Stimulated activated CD4-positive, alpha-beta T cell treated with anti-CD3 and anti-CD28 coated beads, Interleukin-1b, Interleukin-23, amount 100 ng/mL, for 1 hour (primary cell): ENCODE measurements at regions not wholly inside any gene's neighbourhood (a gene's known extent, or its start where the extent isn't known, plus 50 kb on each side); places are given as distances from the start of the nearest gene placed in this dataset.
"Not testable (repeated sequence)": the region's sequence is repeated elsewhere in the genome, so short reads cannot be mapped to it uniquely, and the experiment has no call there.

Experiments used
- DNase-seq, 2 donors: peaks; one replicate each; pipeline ENCODE4 v3.0.0-alpha.2; 2020; ENCODE audit warnings: low read depth in 2 of 2

DNA sequence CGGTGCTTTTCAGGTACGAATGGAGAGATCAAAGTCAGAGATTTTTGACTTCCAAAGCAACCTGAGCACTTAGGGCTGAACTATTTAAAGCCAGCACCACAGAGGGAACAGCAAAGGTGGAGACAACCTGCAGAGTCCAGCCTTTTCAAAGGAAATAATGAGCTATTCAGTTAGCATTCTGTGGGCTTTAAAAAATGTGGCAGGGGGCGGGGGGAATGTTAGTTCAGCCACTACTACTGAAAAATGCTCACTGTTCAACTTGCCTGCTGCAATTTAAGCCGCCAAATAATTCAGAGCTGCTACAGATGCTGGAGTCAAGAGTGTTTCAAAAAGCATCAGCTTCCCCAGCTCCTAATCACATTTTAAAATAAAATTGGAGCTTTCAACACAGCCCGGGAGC is 473.3 kb upstream of the PLXNA2 start:
- DNase-seq: no peak

DNA sequence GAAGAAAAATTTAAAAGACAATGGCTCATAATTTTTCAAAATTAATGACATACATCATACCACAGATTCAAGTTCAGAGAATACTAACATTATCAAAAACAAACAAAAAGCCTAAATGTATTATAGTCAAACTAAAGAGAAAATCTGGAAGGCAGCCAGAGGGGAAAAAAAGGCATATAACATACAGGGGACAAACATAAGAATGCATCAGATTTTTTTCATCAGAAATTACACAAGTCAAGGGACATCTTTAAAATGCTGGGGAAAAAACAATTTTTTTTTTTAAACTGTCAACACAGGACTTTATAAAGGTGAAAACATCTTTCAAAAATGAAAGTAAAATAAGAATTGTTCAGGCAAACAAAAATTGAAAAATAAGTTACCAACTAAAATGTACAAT is 478.4 kb upstream of the PLXNA2 start:
- DNase-seq: no peak

GRCh38 chr1:208724079-208724478 is 479.9 kb upstream of the PLXNA2 start:
- no peak for DNase-seq

DNA sequence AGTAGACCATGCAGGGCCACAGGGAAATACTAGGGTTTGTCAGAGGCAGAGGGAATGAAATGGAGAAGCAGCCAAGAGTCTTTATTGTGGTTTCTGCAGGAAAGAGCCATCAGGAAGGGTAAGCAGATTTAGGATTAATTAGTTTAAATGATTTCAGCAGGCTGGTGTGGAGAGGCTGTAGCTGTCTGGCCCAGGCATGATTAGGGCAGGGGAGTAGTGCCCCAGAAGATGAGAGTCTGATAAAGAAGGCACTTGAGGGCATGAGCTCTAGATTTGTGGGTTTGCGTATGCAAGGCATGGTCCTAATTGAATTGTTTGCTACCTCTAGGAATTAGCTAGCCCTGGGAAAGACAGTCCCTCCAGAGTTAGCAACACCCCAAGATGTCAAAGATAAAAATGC is 484.6 kb upstream of the PLXNA2 start:
- no peak for DNase-seq

DNA sequence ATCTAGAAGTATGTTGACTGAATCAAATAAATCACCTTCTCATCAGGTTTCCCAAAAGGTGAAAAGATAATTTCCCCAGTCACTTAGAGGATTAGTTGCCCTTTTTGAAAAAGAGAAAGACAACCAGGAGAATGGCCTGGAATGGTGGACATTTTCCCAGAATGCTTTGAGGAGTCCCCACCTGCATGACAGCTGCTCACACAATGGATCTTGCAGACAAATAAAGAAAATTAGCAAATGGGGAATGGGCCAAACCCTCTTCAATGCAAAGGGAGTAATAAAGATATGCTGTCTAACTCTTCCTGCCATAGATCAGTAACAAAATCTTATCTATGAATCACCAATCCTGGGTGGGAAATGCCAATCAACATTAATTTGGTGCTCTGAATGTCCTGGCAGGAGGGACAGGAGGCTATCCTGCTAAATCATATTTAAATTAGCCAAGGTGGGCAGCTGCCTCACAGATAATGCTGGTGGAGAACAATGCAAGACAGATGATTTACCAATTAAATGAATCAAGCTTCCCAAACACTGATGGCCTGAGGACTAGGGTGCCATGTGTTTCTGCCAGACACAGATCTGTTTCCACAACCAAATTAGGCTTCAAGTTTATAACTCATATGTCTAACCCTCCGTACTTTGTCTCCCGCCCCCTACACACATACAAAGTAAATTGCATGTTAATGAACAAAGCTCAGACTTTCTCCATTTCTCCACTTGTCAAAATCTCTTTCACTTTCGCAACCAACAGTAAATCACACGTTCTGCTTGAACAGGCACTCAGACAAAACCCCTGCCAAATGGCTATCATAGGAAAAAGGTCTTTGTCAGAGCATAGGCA is 488.0 kb upstream of the PLXNA2 start:
- no peak for DNase-seq

DNA sequence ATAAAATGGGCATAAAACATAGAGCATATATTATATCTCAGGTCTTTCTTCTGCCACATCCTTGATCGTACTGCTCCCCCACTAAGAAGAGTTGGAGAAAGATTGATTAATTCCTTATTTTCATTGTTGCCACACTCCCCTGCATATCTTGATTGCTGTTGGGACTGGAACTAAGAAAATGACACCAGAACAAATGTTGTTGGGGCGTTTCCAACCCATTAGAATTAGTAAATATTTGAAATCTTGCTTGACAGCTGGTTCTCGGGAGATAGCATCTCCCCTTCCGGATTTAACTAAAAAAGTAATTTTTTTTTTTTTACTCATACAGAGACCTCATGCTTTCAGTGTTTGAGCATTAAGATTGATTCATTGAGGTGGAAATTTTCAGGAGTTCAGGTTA is 493.0 kb upstream of the PLXNA2 start:
- DNase-seq: no peak

GRCh38 chr1:208737922-208738321 is 493.7 kb upstream of the PLXNA2 start:
- no peak for DNase-seq

DNA sequence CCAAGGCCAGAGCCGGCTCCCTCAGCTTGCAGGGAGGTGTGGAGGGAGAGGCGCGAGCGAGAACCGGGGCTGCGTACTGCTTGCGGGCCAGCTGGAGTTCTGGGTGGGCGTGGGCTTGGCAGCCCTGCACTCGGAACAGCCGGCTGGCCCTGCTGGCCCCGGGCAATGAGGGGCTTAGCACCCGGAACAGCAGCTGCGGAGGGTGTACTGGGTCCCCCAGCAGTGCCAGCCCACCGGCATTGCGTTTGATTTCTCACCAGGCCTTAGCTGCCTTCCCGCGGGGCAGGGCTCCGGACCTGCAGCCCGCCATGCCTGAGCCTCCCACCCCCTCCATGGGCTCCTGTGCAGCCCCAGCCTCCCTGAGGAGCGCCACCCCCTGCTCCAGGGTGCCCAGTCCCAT is 495.5 kb upstream of the PLXNA2 start:
- DNase-seq: not testable (repeated sequence)

- DNase-seq: no peak
Measured at GRCh38 chr1:208741296-208741695, 497.1 kb upstream of the PLXNA2 start.

DNA sequence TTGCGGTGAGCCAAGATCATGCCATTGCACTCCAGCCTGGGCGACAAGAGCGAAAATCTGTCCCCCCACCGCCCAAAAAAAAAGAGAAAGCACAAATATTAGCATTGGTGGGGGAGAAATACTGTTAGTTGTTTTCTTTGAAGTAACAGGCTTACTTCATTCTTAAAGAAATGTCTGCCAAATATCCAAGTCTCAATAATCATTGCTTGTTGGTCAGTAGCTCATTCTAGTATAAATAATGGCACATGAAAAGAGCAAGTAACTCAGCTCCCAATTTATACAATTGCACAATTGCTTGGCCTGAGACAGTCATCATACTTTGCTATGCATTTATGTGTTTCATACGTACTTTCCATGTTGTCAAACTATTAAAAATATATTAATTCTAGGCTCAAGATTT is 499.2 kb upstream of the PLXNA2 start:
- no peak for DNase-seq

DNA sequence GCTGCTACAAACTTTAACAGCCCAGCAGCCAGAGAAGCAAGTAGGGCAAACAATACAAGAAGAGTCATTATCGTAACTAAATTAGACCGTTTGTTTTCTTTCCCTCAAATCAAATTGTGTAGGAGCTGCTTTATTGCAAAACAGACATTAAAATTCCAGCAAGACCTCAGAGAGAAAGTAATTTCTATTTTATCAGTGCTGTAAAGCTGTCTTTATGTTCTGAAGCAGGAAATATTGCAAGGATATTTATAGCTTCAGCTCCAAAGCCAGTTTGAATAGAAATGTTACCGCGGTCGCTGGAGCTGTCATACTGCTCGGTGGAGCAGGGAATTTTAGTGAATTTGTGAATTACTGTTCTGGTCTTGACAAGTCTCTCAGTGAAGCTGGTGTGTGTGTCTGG is 503.8 kb upstream of the PLXNA2 start:
- DNase-seq: no peak

- DNase-seq: no peak
Measured at GRCh38 chr1:208748387-208749165, 504.4 kb upstream of the PLXNA2 start.

DNA sequence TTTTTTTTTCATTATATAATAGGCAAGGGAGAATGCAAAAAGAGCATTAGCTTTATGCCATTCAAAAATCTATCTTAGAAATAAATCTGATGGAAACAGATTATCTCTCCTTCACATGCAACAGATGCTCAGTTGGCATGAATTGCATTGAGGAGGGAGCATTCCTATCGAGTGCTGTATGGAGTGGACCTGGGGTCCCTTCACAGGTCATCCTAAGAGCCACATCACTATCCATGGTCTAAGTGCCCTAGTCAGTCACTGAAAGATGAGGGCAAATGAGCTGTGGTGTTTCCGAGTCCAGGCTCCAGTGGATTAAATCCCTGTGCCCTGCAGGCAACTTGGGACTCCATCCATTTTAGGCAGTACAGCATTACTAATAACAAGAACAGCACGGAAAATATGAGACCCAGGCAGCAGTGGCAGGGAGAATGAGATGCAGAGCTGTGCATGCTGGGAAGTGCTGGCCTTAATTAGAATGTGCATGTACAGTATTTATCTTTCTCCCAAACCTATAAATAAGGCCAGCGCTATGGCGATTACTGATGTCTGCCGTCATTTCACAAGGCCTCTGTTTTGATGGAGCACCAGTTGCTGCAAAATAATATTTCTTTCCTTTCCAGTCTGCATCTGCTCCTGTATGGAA is 512.3 kb upstream of the PLXNA2 start:
- DNase-seq: no peak

DNA sequence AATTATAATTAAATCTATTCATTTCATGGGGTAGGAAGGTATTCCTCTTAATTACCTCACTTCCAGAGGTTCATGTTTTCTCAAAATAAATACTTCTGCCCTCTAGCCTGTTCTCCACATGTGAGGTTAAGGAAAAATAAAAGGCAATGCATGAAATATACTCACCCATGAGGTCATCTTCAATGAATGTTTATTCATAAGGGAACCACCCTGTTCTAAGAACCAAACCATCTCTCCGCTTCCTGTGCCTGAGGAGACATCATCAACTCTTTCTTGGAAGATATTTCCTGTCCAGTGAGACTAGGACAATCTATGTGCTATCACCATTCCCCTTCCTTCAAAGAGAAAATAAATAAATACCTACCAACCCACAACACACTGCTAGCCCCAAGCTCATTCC is 513.7 kb upstream of the PLXNA2 start:
- DNase-seq: no peak

DNA sequence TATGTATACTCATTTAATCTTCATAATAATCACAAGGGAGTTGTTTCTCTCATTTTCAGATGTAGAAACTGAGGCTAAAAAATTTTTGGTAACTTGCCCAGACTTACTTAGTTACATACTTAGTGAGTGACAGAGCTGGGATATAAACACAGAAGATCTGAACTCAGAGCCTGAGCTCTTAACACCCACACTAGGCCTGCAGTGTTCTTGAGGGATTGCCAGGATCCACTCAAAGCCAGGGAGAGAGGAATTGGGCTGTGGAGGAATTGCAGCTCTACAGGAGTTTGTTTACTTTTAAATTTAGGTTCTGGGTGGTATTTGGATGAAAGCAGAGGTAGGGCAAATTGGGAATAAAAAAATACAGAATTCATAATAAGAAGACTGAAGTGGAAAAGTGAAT is 515.1 kb upstream of the PLXNA2 start:
- no peak for DNase-seq

- no peak for DNase-seq
Measured at GRCh38 chr1:208763971-208764370, 519.8 kb upstream of the PLXNA2 start.

- no peak for DNase-seq
Measured at GRCh38 chr1:208766832-208767231, 522.6 kb upstream of the PLXNA2 start.

DNA sequence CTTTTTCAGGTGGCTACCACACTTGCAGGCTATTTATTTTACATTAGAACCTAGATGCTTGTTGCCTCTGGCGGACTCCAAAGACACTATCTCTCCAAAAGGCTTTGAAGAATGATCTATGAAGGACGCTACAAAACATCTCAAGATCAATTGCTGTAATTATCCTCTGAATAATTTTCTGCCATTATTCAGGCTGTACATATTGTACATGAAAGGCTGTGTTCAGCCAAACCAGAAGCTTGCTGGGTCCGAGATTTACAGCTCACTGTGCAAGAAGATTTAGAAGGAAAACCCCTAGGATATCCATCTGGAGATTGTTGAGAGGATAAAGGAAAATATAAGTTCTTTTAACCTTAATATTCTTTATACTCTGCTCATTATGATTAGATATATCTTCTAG is 523.6 kb upstream of the PLXNA2 start:
- DNase-seq: no peak

DNA sequence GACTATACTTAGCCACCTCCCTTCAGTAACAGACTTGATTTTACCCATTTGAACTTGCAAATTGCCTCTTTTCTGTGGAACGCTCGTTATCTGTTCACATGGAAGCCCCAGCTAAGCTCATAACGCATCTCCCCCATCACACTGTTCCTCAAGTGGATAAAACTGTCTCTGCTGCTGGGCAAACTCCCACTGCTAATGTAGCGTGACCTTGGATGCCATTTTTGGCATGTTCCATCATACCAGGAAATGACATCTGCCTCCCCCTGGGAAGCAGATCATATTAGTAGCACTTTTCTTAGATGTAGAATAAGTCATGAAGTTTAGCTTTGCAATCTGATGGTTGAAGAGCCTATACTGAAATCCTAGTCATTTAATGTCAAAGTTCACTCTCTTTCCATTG is 528.7 kb upstream of the PLXNA2 start:
- DNase-seq: no peak

- DNase-seq: no peak
Measured at GRCh38 chr1:208775841-208776240, 531.7 kb upstream of the PLXNA2 start.

DNA sequence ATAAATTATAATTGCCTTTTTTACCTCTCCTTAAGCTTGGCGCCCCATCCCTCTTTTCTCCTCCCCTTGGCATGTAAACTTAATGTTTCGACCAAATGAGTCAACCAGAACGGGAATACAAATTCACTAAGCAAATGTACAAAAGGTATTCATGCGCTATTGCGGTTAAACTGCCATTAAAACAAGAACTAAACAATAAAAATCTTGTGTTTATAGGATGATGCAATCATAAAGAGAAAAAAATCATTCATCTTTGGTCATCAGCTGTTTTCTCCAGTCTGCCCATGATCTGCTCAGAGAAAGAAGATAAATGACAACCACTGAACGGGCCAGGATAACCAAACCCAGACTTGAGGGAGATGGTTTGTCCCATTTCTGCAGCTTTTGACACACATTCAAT is 534.2 kb upstream of the PLXNA2 start:
- DNase-seq: no peak

DNA sequence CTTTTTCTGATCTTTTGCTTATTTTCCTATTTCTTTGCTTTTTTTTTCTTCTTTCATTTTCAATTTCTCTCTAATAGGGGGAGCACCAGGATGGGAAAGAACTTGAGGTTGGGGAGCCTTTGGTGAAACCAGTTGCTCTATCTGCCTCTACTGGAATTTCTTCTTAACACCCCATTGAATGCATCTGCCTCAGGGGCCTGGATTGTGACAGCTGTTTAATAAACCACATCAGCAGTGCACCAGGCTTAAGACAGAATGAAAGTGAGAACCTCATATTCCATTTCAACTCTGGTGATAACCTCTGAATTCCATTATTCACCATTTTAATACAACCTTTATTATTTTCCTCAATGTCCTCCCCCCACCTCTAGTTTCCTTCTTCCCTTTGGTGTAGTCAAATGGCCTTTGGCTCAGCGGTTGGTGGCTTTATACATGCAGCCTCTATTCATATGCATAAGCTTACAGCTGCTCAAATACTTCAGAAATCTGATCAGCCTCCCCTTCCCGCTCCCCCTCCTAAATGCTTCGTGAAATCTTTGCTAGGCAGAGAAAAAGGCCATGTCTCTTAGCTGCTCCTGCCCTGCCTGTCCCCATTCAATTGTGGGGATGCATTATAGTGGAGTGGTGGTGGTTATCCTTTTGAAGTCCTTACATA is 537.3 kb upstream of the PLXNA2 start:
- DNase-seq: no peak
